ENCODE measurements at regions not wholly inside any gene's neighbourhood (a gene's known extent, or its start where the extent isn't known, plus 50 kb on each side); places are given as distances from the start of the nearest gene placed in this dataset.

DNA sequence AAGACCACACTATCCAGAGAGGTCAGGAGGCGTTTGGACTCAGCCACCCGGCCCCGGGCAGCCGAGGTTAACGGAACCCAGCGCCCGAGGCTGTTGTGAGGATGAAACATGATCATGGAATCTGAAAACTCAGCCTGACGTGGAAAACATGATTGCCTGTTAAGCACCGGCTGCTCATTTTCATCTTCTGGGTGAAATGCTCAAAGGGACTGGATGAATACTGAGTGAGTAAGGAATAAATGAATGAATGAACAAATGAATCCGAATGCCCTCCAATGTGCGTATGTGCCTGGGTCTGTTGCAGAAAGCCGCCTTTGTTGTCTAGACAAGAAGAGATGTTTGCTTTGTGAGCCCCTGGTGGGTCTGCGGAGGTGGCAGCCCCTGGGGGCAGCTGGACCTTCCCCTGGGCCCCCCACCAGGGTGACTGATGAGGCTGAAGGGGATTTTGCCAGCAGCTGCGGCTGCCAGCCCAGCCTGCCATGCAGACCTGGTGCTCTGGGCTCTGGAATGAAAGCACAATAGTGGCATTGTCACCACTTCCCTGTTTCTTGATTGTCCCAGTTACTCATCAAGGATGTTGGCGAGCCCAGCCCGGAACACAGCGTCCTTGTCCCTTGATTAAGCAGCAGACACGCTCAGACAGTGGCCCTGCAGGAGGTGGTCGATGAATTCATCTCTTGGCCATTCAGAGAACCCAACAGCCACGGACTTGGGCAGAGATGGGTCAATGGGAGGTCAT lies 211.1 kb downstream of the ANKRD60 start:
- DNase-seq = no peak

DNA sequence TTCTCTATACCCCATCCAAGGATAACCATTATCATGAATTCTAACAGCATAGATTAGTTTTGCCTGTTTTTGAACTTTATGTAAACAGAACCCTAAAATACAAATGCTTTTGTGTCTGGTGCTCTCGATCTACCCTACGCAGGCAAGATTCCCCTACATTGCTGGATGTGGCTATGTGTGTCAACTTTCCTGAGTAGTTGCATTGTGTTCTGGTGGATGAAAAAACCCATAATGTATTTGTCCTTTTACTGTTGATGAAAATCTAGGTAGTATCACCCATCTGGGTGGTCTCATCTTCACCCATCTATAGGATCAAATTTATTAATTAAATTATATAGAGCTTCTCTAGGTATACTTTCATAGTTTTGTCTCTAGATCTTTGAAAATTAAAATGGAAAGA lies 211.7 kb downstream of the ANKRD60 start:
- DNase-seq = no peak

GRCh38 chr20:58014628-58015315 lies 213.7 kb downstream of the ANKRD60 start:
- no peak for DNase-seq

DNA sequence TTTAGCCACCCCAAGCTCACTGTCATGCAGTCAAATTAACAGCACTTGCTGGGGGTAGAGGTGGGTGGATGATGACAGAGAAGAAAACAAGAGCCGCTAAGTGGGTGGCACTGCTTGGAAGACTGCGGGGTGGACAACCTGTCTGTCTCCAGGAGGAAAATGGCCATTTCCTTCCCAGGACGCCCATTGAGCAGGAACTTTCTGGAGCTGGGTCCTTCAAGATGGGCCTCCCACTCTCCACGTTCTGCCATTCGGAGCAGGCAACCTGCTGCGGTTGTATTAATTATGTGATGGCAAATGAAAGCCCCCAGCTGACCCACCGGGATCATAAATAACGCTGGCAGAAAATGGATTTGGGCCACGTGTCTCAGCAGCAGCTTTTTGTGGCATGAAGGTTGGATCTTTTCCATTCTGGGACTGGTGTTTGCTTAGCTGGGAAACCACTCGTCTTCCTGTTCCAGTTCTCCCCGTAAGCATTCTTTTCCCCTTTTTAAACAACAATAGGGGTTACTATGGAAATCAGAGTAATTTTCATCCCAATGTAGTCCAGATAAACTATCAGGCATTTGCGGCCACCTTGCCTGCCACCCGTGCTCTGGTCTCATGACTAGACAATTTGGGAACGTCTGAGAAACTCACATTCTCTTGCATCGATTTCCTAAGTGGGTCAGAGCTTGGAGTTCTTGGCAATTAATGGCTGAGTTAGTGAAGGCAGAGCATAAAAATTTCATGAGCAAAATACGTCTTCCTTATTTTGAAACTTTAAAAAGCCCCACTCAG lies 215.5 kb downstream of the ANKRD60 start:
- no peak for DNase-seq

- DNase-seq = no peak
Measured at GRCh38 chr20:58011947-58012610, 216.4 kb downstream of the ANKRD60 start.

- DNase-seq = no peak
Measured at GRCh38 chr20:58011106-58011946, 217.1 kb downstream of the ANKRD60 start.

- DNase-seq = no peak
Measured at GRCh38 chr20:58010666-58011065, 217.8 kb downstream of the ANKRD60 start.

DNA sequence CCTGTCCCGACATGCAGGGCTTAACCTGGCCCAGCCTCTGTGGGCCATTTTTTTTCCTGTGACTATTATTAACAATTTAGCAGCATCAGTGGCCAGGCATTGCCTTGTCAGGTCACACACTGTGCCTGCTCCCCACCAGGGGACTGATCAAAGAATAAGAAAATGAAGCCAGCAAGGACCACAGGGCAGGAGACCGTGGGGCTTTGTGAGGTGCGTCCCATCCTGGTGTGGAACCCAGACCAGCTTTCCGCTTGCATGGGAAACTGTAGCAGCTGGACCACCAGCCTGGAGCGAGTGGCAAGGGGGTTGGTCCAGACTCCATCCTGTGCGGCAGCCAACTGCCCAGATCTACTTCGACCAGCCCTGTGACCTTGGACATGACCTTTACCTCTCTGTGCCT lies 218.3 kb downstream of the ANKRD60 start:
- DNase-seq = no peak

- no peak for DNase-seq
Measured at GRCh38 chr20:58008866-58009265, 219.6 kb downstream of the ANKRD60 start.

DNA sequence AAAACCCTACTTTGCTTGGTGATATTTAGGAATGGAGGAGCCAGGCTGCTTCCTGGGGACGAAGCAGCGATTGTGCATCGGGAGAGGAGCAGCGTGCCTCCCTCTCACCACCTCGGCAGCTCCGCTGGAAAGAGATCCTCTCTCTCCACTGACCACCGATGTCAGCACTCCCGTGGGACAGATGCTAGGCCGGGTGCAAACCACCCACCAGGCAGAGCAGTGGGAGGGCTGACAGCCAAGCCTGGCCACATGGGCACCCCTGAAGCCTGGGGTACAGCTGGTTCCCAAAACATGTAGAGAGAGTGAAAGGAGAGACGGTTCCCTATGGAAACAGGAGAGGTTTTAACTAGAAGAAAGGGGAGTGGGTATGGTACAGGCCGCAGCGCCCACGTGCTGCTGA lies 220.0 kb downstream of the ANKRD60 start:
- no peak for DNase-seq

- DNase-seq = no peak
Measured at GRCh38 chr20:58007947-58008346, 220.5 kb downstream of the ANKRD60 start.

DNA sequence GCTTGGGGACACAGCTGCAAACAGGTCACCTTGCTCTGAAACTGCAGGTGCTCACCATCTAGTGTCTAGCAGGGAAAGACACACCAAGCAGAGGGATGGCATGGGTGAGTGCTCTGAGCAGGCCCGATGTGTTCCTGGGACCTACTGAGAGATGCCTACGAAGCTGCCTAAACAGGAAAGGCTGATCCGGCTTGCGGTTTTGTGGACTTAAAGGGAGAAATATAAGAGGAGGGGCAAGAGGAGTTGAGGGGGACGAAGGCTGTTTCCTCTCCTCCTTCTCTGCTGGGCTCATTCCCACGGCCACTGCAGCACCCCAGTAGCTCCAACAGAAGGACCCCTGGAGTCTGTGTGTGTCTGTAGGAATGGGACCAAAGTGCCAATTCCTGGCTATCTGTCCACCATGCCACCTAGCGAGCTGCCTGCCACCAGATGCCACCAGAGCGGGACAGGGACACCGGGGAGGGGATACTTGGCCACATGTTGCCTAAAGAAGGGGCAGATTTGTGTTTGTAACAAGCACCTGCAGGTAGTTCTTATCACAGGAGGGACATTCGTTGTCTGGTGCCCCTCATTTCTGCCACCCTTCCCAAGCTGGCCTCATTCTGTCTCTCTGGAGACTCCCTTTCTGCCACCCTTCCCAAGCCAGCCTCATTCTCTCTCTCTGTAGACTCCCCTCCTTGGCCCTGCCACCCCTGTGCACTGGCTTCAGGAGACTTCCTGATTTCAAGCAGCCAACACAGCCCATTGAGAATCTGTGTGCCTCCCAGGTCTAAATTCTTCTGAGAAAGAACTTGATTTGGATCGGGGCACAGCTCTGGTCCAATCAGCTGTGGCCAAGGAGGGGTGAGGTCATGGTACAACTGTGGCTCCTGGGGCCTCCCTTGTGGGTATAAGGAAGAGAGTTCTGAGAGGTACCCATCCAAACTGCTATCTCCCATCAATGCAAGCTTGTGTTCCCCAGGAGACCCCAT lies 221.8 kb downstream of the ANKRD60 start:
- DNase-seq = no peak

DNA sequence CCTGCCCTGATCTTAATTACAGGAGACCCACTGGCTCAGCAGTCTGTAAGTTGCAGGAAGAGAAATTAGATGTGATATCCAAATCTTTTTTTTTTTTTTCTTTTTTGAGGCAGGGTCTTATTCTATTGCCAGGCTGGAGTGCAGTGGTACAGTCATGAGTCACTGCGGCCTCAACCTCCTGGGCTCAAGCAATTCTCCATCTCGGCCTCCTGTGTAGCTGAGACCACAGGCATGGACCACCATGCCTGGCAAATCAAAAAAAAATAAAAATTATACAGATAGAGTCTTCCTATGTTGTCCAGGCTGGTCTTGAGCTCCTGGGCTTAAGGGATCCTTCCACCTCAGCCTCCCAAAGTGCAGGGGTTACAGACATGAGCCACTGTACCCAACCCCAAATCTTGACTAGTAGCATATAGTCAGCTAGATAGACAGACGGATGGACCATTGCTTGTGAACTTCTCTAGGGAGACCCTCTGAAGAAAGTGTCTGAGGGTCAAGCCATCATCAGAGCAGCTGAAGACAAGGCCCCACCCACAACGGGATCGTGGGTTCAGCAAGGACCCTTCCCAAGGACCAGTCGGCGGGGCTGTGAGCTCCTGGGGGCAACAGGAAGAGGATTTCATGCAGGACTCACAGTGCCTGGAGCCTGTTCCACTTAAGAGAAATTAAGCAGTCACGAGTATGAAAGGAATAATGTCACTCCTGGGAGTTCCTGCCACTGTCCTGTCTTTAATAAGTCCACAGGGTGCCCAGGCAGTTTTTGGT lies 222.7 kb downstream of the ANKRD60 start:
- no peak for DNase-seq

- DNase-seq = no peak
Measured at GRCh38 chr20:58004900-58005299, 223.6 kb downstream of the ANKRD60 start.

DNA sequence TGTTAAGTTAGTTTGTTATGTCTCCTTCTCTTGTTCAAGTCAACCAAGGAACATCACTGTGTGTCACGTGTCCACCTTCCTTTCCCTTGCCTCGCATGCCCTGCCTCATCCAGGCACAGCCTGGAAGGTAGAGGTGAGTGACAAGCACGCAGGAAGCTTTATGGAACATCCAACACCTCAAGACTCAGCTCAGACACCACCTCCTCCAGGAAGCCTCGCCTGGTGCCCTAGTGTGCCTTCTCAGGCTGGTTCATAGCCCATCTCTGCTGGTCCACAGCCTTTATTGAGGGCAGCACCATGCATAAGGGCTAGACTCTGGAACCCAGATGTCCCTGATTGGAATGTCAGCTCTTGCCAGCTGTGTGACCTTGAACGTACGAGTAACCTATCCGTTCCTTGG lies 224.3 kb downstream of the ANKRD60 start:
- no peak for DNase-seq

GRCh38 chr20:58003525-58003924 lies 224.9 kb downstream of the ANKRD60 start:
- no peak for DNase-seq

DNA sequence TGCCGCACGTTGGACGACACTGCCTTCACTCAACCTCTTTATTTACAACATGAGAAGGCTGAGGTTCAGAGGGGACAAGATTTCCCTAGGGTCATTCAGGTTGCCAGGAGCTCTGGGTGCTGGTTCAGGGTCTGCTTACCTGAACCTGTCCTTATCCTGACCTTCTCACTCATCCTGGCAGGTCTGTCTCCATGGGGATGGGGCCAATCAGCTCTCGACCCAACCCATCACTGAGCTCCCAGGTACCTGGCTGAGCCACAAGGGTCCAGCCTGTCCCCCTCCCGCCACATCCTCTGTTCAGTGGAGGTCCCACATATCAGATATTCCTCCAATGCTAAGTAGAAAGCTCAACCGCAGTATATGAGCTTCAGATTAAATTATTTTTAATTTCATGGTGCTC lies 225.6 kb downstream of the ANKRD60 start:
- DNase-seq = no peak

DNA sequence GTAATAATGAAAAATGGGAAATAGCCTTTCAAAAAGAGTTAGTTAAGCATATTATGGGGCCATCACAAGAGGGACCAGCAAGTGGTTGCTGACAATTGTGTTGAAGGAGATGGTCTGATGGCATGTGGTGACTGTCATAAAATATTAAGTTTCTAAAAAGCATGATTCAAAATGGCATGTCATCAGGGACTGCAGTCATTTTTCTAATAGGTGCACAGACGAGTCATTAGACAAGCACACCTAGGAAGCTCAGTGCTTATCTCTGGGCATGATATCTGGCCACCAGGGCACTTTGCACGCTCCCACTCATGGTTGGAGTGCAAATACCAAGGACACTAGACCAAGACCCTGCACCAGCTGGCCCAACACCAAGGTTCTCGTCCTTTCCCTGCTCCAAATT lies 226.5 kb downstream of the ANKRD60 start:
- DNase-seq = no peak

- DNase-seq = no peak
Measured at GRCh38 chr20:58001381-58001780, 227.1 kb downstream of the ANKRD60 start.

Measured in renal pelvis (tissue), 1 donor.